GM19025 (cell line): ENCODE measurements at regions not wholly inside any gene's neighbourhood (a gene's known extent, or its start where the extent isn't known, plus 50 kb on each side); places are given as distances from the start of the nearest gene placed in this dataset.

Experiments
- ATAC-seq: cut with Tn5 transposase; IDR thresholded peaks from one replicate; pipeline ENCODE4 v1.9.1; 2021; ENCODE audit warnings: mild to moderate bottlenecking, low read depth, moderate library complexity; ENCODE audit not compliant: unreplicated experiment

DNA sequence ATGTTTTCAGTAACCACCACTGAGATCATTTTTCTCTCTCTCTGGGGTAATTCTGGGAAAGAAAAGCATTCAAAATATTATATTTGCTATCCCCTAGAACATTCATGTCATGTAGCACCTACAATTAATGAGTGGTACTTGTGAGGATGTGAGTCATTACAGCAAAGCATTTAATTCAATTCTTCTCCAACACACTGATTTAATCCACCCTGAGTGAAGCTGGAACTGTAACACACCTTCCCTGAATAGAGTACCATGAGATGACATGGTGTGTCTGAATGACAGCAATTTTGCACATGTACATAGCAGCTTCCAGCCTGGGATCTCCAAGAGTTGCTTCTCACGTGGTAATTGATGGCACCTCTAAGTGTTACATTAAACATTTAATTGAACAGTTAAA lies 207.1 kb upstream of the SLC14A2 start:
- ATAC-seq = no peak

DNA sequence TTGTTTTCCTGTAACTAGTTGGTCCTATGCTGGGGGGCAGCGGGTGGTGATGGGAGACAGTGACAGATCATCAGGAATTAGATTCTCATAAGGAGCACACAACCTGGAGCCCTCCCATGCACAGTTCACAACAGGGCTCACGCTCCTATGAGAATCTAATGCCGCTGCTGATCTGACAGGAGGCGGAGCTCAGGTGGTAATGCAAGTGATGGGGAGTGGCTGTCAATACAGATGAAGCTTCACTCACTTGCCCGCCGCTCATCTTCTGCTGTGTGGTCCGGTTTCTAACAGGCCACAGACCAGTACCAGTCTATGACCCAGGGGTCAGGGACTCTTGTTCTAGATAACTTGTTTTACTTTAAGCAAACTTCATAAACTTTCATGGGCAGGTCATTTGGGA lies 205.3 kb upstream of the SLC14A2 start:
- no peak for ATAC-seq

DNA sequence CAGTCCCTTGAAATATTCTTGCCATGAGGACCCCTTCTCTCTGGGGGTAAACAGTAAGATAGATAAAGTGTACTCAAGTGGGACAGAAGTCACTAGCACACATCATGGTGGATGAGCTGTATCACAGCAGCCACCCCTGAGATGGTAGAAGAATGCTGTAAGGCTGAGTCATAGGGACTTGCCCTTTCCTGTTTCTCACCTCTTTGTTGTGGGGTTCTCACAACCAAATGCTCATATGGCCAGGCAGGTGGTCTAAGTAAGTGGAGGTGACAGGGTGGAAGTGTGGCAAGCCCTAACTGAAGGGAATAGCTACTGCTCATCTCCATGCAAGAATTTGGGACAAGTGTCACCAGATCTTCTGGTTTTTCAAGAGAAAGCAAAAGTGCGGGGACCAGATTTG lies 202.7 kb upstream of the SLC14A2 start:
- no peak for ATAC-seq

DNA sequence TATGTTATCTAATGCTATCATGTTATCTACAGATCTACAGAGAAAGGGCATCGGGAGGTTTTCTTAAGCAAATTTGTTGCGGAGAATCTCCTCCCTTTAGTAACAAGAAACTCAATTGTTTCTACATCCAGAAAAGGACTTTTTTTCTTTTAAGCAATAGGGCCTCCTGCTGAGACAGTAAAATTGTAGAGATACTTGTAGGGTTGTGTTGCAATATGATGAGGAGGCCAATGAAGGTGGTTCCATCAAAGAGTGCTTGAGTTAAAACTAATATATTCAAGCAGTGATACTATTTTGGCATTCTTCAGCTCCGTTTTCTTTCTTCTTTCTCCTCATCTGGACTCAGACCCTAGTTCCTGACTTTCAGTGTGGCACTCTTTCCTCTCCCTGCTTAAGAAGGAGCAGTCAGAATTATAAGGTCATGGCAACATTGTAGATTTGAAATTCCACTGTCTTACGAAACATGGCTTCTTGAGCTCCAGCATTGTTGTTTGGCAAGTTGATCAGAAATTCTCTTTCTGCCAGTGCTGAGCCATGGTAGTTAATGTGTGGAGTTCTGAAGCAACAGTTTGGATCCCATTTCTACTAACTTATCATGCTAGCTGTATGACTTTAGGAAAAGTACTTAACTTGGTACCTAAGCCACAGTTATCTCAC lies 202.0 kb upstream of the SLC14A2 start:
- no peak for ATAC-seq

DNA sequence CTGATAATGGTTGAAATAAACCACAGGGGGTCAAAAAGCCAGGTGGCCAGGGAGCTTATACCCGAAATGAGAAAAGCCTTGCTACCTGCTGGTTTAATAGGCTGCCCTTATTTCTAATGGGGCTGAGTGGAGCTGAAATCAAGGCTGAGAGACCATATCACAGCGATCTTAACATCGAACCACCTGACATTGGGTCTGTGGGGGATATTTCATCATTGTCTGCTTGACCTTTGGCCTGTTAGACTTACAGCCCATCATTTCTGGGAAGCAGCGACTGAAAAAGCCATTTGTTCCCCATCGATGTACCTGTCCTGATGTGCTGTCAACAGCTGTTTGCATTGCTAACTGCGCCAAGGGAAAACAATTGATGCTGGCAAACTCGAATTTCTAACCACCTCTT lies 199.7 kb upstream of the SLC14A2 start:
- ATAC-seq = no peak

DNA sequence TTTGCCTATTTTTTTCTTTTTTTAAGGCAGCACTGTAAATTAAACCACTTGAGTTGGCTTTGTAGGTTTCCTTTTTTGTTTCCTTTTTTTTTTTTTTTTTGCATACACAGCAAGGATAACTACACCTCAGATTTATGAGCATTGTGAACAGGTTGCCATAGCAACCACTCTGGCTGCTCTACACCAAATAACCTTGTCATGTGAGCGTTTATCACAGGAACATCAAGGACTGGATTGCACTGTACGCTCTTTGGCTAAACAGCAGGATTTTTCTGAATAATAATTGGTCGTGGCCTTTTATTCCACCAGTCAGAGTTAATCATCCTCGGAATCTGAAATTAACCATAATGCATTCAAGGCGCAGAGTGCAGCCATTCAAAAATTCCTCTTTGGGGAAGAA lies 199.1 kb upstream of the SLC14A2 start:
- no peak for ATAC-seq

DNA sequence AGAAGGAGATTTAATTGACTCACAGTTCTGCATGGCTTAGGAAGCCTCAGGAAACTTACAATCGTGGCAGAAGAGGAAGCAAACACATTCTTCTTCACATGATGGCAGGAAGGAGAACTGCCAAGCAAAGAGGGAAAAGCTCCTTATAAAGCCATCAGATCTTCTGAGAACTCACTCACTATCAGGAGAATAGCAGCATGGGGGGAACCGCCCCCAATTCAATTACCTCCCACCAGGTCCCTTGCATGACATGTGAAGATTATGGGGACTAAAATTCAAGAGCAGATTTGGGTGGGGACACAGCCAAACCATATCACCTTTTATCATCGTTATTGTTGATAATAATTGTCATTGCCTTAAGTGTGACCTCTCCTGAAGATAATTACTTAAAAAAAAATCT lies 197.9 kb upstream of the SLC14A2 start:
- no peak for ATAC-seq

DNA sequence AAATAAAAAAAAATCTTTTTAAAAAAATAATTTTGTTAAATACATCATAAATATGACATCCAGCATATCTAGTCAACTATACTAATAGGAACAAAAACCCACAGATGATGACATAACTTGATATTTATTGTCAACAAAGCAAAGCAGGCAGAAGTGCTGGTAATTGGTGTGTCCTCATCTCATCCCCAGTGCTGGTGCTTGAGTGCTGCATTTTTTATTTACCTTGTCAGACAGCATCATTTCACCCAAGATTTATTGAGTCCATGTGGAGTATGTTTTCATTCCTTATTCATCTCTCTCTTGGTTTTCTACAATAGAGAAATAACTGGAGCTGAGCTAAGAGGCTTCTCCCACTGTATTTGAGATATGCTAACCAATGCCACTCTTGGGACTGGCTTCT lies 191.6 kb upstream of the SLC14A2 start:
- ATAC-seq = no peak

DNA sequence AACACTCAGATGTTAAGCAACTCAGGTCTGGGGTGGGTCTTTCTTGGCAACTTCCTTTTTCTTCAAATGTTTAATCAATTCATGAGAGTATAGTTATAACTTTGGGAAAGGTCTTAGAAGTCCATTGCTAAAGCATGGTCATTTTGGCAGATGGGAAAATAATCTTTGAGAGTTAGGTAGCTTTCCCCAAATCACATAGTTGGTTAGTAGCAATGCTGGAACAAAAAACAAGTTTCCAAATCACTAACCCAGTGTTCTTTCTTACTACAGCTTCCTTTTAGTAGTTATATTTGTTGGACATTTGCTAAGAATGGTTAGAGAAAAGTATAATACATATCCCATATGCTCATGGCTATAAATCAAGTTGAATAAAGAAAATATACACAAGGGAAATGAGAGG lies 185.2 kb upstream of the SLC14A2 start:
- ATAC-seq = no peak

DNA sequence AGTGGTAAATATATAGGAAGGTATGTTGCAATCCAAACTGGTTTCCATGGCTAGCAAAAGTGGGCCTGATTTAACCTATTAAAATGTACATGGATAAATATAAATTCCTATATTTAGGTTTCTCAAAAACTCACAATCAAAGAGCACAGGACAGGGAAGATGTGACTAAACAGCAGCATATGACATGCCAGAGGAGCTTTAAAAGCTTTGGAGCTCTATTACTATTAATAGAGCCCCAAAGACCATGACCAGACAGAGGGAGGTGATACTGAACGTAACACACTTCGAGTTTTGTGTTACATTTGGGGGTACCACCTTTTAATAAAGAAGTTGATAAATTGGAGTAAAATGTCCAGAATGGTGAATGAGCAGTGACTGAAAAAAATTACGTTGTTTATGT lies 179.5 kb upstream of the SLC14A2 start:
- no peak for ATAC-seq

DNA sequence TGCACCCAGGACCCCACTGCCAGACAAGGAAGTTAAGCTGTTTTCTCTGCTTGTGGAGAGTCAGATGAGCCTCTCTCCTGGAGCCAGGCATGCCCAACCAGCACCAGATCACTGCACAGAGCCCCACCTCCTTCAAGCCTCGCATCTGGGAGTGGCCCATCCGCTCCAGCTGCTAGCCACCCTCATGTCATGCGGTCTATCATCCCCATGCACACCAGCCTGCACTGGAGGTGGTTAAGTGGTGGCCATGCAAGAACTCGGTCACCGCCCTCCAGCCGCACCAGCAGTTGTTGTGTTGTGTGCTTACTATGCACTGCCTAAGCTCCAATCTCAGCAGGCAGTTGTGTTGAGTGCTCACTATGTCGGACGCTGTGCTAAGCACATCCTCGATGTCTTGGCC lies 177.9 kb upstream of the SLC14A2 start:
- no peak for ATAC-seq

DNA sequence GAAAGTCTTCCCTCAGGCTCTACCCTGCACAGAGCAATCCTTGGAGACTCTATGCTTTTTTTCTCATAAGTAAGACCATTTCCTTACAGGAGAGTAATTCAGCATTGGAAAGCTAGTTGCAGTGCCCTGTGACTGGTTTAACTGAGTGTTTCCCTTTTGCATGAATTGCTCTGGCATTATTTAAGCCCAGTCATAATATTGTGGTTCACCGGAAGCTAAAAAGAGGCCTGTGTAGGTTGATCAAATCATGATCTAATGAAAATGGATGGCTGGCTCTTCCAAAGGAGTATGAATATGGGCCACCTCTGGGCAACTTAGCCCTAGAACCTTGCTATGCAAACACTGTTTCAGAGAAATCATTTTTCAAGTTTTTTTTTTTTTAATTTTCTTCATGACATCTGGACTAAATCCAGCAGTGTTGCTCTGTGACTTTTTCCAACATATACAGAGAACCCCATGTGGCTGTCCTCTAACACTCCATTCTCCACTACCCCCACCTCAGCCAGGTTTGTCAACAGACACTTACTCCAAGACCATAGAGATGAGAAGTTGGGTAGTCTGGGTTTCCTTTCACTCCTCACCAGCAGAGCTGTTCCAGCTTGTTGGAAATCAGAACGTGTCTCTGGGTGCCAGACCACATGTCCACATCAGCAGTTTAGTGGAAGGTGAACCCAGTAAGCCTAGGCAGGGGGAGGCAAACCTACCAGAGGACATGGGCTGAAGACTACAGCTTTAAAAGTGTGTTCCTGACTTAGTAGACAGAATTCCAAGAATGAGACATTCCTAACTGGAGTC lies 175.2 kb upstream of the SLC14A2 start:
- no peak for ATAC-seq

DNA sequence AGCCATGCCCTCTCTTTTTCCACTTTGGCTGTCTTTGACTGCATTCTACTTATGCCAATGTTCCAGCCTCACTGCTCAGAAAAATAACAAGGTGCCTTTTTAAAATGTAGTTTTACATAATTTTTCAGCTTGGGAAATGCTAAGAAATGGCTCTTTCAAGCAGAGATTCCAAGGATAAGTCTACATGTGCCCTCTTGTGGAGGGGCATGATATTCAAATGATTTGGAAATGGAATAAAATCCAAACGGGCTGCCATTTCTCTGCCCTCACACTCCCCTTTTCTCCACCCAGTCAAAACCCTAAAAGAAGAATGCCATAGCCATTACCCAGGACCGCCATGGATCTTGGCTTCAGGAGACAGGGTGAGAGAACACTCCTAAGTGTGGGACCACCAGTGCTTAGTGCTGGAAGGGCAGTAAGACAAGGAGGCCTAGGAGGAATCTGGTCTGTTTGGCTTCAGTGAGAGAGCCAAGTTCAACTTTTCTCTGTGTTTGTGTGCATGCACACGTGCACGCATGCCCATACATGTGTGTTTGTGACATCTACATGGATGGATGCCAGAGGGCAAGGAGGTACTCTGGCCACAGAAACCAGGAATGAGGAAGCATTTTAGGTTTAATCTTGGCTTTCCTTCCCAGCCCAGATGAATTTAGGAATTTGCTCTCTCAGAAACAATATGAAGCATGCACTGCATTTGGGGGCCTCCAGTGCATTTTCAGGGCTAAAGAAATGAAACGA lies 174.0 kb upstream of the SLC14A2 start:
- no peak for ATAC-seq

DNA sequence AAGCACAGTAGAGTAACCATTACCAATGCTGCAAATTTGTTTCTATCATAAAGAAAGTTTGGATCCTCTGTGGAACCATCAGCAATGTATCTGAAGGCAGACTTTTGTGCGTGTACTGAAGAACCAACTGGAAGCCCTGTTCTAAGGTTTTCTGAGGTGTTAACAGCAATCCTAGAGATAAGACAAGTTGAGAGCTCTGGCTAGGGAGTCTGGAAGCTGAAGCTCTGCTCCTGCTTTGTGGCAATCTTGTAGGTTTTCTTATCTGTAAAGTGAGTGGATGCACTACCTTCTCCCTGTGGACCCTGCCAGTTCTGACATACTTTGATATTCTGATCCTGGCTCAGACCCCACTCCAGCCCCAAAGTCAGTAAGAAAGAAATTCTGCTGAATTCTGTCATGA lies 171.2 kb upstream of the SLC14A2 start:
- no peak for ATAC-seq

DNA sequence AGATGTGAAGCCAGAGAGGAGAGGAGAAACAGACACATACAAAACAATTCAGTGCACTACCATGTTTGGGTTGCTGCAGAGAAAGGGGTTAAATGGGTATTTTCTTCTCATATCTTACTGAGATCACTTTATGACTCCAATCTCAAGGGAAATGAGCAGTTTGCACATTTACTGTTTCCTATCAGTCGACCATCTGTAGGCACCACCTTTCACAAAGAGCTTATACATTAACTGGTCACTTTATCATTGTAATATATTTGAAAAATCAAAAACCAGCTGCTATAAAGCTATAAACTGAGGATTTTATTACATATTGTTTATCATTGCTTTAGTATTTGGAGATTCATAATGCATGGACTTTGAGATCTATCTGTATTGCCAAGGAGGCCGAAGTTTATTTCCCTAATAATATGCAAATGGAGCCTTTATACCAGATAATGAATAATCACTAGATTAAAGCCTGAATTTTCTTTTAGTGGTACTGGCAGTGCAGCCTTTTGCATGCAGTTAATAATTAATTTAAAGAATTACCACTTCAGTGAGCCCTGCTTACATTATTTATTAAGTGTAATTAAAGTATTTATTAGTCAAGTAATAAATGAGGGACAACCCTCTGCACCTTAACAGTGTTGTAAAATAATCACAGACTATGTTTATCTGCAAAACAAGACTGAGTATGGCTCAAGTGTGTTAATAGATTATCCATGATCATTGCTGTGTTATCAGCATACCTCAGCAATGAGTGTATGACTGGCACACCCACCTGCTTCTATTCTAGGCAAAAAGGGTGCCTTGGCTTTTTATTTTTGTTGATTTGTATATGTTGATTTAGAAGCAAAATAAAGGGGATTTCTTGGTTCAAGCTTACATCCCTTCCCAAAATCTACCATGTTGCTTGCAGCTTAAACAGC lies 167.7 kb upstream of the SLC14A2 start:
- ATAC-seq = no peak

DNA sequence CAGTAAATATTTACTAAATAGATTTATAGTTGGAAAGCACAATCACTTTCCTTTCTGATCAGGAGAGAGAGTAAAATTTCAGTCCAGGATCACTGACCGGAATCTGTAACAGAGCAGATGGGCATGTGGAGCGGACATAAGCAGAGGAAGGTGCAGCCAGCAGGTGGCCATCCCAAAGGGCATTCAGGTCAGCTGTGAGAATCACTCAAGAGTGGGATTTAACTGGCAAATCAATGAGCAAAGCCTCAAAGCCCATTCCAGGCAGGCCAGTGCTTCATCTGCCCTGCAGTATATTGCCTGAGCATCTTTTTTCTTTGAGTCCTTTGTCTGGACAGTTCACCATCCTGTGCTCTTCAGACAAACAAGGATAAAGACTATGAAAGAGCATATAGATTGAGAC lies 166.4 kb upstream of the SLC14A2 start:
- ATAC-seq = no peak

DNA sequence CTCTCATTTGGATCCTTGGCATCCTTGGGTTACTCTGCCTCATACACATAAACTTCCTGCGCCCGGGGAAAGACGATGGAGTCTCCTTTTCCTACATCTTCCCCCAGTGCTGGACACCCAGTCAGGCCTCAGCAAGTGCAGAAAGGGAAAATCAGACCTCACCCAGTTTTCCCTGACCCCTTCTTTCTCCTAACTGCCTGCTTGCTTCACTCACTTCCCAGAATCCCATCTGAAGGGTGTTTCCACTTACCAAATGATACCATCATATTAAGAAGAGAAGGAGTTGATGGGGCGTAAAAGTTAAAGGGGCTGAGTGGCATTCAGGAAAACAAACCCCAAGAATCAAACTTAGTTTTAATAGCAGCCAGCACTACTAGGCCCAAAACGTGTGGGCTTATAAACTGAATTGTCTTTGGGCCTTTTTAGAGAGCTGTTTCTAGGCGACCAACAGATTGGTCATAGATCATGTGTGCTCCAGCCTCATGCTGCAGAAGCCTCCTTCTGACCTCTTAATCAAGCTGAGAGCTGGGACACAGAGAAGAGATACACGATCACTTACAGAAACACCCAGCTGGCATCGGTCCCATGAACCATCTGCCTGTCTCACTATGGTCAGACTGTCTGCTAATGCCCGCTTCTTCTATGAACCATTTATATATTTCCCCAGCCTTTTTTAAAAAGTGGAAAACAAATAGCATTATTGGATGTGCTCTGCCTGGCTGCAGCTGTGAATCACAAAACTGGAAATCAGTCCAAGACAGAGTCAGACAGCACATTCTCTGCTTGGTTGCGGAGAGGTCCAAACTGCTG lies 165.7 kb upstream of the SLC14A2 start:
- no peak for ATAC-seq

DNA sequence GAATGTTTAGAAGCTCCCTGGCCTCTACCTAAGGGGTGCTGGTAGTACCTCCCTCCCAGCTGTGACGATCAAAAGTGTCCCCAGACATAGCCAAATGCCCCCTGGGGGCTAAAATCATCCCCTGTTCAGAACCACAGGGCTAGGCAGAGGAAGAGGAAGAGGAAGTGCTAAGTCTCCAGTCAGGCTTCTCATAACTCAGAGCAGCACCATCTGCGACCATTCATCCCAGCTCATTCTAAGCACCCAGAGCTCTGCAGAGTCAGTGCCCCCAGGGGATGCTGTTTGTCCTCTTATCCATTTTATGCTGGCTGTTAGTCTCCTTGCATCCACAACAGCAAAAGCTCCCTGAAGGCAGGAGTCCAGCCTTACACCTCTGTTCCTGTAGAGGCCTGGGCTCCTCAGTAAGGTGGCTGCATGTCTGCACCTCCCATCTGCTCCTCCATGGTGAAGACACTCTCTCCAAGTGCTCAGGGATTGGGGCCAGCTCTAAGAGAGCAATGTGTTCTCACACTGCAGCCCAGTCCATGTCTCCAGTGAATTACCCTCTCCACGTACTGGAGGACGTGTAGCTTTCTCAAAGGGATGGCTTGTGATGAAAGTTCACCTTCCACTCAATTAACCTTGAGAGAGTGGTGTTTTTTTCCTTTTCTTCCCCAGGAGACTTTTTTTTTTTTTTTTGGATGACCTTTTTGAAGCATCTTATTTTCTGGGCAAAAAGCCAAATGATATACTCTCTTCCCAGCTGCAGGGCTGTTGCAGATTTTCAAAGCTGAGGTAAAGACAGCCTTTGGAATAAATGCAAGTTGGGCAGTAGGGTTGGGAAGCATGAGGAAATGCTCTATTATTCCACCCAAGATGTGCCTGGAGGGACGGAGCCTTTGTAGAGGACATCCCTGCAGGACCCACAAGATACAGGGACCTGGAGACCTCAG lies 158.9 kb upstream of the SLC14A2 start:
- no peak for ATAC-seq

DNA sequence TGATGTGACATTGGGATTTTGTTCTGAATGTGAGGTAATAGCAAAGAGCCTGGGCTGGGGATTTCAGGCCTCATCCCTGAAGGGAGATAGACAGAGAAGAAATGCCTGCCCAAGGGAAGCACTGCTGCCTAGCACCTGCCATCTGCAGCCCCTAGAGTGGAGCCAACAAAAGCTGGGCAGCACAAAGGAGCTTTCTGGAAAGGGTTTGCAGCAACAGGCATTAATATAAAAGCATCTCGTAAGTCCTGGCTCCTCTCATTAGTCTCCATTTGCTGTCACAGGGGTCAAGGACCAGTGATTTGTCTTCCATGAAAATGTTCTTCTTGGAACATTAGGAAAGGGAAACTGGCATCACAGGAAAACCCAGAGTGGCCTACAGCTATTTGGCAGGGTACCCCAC lies 157.2 kb upstream of the SLC14A2 start:
- ATAC-seq = no peak
